ENCODE measurements at regions not wholly inside any gene's neighbourhood (a gene's known extent, or its start where the extent isn't known, plus 50 kb on each side); places are given as distances from the start of the nearest gene placed in this dataset.

- no peak for TF ChIP-seq CTCF (IDR thresholded peaks at IDR 0.05)
- intact Hi-C loops (cut with DNase I; ENCODE audit: low total_unique reads) = no loop called here
- Histone ChIP-seq H3K36me3 (no peaks in the 10 kb centered on the region), H3K4me1 (peaks cover 0 to 13% (median 4%) of the 10 kb centered on the region in 4 donors), H3K27ac (peak overlapping the region in 1 of 2 donors; percentile 31), H3K9me3 (no peaks in the 10 kb centered on the region), H3K27me3 (no peaks in the 10 kb centered on the region), H3K4me3 (peak overlapping the region; percentile 13 to 38)
- DNase-seq = no peak
Observed at GRCh38 chr14:63800083-63800482, 52.7 kb upstream of the SYNE2 start.

- Histone ChIP-seq H3K27me3 (no peaks in the 10 kb centered on the region), H3K4me1 (peaks cover 0 to 13% (median 4%) of the 10 kb centered on the region in 4 donors), H3K4me3 (no peak overlapping the region), H3K36me3 (no peaks in the 10 kb centered on the region), H3K27ac (no peak overlapping the region), H3K9me3 (no peaks in the 10 kb centered on the region)
- DNase-seq = no peak
- intact Hi-C loops (cut with DNase I; ENCODE audit: low total_unique reads) = no loop called here
- no peak for TF ChIP-seq CTCF (IDR thresholded peaks at IDR 0.05)
Observed at GRCh38 chr14:63800651-63801375, 52.0 kb upstream of the SYNE2 start.
